PC-9 (cell line): ENCODE measurements at regions not wholly inside any gene's neighbourhood (a gene's known extent, or its start where the extent isn't known, plus 50 kb on each side); places are given as distances from the start of the nearest gene placed in this dataset.

Experiments
- BruUV-seq: library from RNA; stranded (reverse); fragments of 400-500 nt; replicated peaks from 2 replicates; lab custom pipeline; 2021; lab: Mats Ljungman, UMichigan
- CTCF ChIA-PET: fragments of 300-600 bp; sonication (Branson Sonifier 250); formaldehyde crosslinking; loops from one replicate; lab custom pipeline; 2022; ENCODE audit warnings: antibody characterized with exemption; lab: Charles Lee
- POLR2A ChIA-PET: fragments of 300-600 bp; sonication (Branson Sonifier 250); formaldehyde crosslinking; loops from one replicate; lab custom pipeline; 2022; ENCODE audit warnings: antibody characterized with exemption; ENCODE audit not compliant: unreplicated experiment; lab: Charles Lee
- DNase-seq, 2 experiments: peaks; one replicate each; pipeline versions ENCODE4 v3.0.0 to v3.0.0-alpha.2; 2015 to 2022; ENCODE audit warnings: mixed read lengths in 1 of 2
- H2AFZ ChIP-seq: fragments of 200-600 bp; sonication (generic); 2 replicates; pipeline ENCODE4 v1.8.1; 2017; ENCODE audit warnings: antibody characterized with exemption
- H3F3A ChIP-seq: fragments of 200-600 bp; sonication (generic); 2 replicates; pipeline ENCODE4 v1.8.1; 2017; ENCODE audit warnings: antibody characterized with exemption, mild to moderate bottlenecking, low read depth; ENCODE audit not compliant: insufficient read depth
- H3K27ac ChIP-seq: fragments of 200-600 bp; sonication (generic); 2 replicates; pipeline ENCODE4 v1.6.1; 2016; ENCODE audit warnings: mixed run types
- H3K27me3 ChIP-seq: fragments of 200-600 bp; sonication (generic); 2 replicates; pipeline ENCODE4 v1.6.1; 2016; ENCODE audit warnings: low read depth, mixed run types; ENCODE audit not compliant: insufficient read depth
- H3K36me3 ChIP-seq: fragments of 200-600 bp; sonication (generic); 2 replicates; pipeline ENCODE4 v1.6.1; 2016; ENCODE audit warnings: low read depth, mixed run types
- H3K4me1 ChIP-seq: fragments of 200-600 bp; sonication (generic); replicated peaks from 2 replicates; pipeline ENCODE4 v1.6.1; 2016; ENCODE audit warnings: mixed run types; ENCODE audit not compliant: insufficient read depth
- H3K4me2 ChIP-seq: fragments of 200-600 bp; sonication (generic); 2 replicates; pipeline ENCODE4 v1.6.1; 2017; ENCODE audit warnings: mixed run types
- H3K4me3 ChIP-seq: fragments of 200-600 bp; sonication (generic); 2 replicates; pipeline ENCODE4 v1.6.1; 2016; ENCODE audit warnings: mixed run types
- H3K79me2 ChIP-seq: fragments of 200-600 bp; sonication (generic); 2 replicates; pipeline ENCODE4 v1.6.1; 2017; ENCODE audit warnings: low read depth, mixed run types
- H3K9me2 ChIP-seq: fragments of 200-600 bp; sonication (generic); 2 replicates; pipeline ENCODE4 v1.8.1; 2017; ENCODE audit warnings: mild to moderate bottlenecking; ENCODE audit not compliant: insufficient read depth
- H3K9me3 ChIP-seq: fragments of 200-600 bp; sonication (generic); 2 replicates; pipeline ENCODE4 v1.8.1; 2016; ENCODE audit warnings: low read depth; ENCODE audit not compliant: insufficient read depth
- H4K20me1 ChIP-seq: fragments of 200-600 bp; sonication (generic); 2 replicates; pipeline ENCODE4 v1.8.1; 2017; ENCODE audit not compliant: insufficient read depth
- EZH2 ChIP-seq: fragments of 200-600 bp; sonication (generic); IDR thresholded peaks from 2 replicates; pipeline ENCODE4 v1.8.0; 2017; ENCODE audit warnings: antibody characterized with exemption, low read depth
- intact Hi-C: fragments of 100-400 bp; cut with micrococcal nuclease; formaldehyde crosslinking; loops from one replicate; pipeline ENCODE4 v1.10.0; 2022; ENCODE audit not compliant: unreplicated experiment
- TF ChIP-seq, protein P1 (sequence below): fragments of 200-600 bp; sonication (generic); conservative IDR thresholded peaks from 2 replicates; pipeline ENCODE4 v1.6.1; 2017; ENCODE audit warnings: mixed run types, antibody characterized with exemption, mild to moderate bottlenecking, moderate library complexity

DNA sequence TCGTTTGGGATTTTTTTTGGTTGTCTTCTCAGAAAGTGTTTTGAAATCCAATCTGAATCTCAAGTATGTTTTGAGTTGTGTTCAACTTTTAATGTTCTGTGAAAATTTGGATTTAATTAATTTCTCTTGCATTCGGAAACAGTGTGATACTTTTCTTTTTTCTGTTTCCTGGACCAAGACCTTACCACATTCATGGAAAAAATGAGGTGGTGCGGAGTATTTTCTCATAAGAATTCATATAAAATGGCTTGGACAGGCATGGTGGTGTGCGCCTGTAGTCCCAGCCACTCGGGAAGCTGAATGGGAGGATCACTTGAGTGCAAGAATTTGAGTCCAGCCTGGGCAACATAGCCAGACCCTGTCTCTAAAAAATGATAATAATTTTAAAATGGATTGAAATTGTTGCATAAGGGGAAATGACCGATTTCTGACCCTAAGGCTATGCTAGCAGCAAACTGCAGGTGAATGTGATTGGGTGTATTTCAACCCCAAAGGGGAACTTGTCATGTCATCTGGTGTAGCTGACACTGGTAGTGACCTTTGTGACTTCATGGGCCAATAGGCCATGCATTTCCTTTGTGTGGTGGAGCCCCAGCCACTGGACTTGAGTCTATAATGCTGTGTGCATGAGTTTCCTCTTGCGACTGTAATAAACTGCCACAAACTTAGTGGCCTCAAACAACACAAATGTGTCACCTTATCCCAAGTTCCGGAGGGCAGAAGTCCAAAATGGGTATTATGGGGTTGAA lies 123.5 kb upstream of the RFLNA start:
- H3K4me3 ChIP-seq = no peak overlapping the region
- intact Hi-C loops = no loop called here
- no peak for DNase-seq
- no peaks in the 10 kb centered on the region for H3K4me1 ChIP-seq
- no peaks in the 10 kb centered on the region for H3K79me2 ChIP-seq
- no TSS peak for BruUV-seq
- peaks cover 79% of the 10 kb centered on the region for H3K27me3 ChIP-seq
- no peak overlapping the region for H3K27ac ChIP-seq
- no peaks in the 10 kb centered on the region for H3K9me2 ChIP-seq
- no peaks in the 10 kb centered on the region for H4K20me1 ChIP-seq
- no peaks in the 10 kb centered on the region for H3K9me3 ChIP-seq
- H3K4me2 ChIP-seq = no peak overlapping the region
- TF ChIP-seq, protein P1, sequence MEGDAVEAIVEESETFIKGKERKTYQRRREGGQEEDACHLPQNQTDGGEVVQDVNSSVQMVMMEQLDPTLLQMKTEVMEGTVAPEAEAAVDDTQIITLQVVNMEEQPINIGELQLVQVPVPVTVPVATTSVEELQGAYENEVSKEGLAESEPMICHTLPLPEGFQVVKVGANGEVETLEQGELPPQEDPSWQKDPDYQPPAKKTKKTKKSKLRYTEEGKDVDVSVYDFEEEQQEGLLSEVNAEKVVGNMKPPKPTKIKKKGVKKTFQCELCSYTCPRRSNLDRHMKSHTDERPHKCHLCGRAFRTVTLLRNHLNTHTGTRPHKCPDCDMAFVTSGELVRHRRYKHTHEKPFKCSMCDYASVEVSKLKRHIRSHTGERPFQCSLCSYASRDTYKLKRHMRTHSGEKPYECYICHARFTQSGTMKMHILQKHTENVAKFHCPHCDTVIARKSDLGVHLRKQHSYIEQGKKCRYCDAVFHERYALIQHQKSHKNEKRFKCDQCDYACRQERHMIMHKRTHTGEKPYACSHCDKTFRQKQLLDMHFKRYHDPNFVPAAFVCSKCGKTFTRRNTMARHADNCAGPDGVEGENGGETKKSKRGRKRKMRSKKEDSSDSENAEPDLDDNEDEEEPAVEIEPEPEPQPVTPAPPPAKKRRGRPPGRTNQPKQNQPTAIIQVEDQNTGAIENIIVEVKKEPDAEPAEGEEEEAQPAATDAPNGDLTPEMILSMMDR = no peak
- TF ChIP-seq EZH2 = no peak
- no peak overlapping the region for H2AFZ ChIP-seq
- H3K36me3 ChIP-seq = no peaks in the 10 kb centered on the region
- ChIA-PET CTCF (no interaction called here), POLR2A (no interaction called here)
- H3F3A ChIP-seq = no peaks in the 10 kb centered on the region

DNA sequence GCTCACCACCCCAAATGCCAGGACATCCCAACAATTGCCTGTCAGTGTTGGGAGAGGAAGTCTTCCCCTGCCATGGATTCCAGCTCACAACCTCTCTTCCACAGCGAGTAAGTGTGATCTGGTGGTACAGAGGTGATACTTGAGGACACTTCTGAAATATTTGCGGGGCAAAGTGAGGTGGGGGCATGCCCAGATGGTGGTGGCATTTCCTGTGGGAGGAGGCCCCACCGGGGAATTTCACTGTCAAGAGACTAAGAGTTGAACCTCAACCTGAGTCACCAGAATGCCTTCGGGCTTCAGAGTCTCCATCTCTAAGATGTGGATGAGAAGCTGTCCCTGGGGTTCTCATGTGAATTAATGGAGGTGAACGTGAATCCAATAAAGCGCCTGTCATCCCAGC lies 122.3 kb upstream of the RFLNA start:
- Histone ChIP-seq H3K27me3 (peaks cover 79% of the 10 kb centered on the region), H3K27ac (no peak overlapping the region), H3K9me2 (no peaks in the 10 kb centered on the region), H3K4me3 (no peak overlapping the region), H4K20me1 (no peaks in the 10 kb centered on the region), H3F3A (no peaks in the 10 kb centered on the region), H3K4me1 (no peaks in the 10 kb centered on the region), H3K9me3 (no peaks in the 10 kb centered on the region), H3K36me3 (no peaks in the 10 kb centered on the region), H3K4me2 (no peak overlapping the region), H3K79me2 (no peaks in the 10 kb centered on the region), H2AFZ (no peak overlapping the region)
- CTCF ChIA-PET = no interaction called here
- TF ChIP-seq, protein P1 = no peak
- no peak for TF ChIP-seq EZH2
- POLR2A ChIA-PET = no interaction called here
- BruUV-seq = no TSS peak
- DNase-seq = no peak
- intact Hi-C loops = no loop called here

DNA sequence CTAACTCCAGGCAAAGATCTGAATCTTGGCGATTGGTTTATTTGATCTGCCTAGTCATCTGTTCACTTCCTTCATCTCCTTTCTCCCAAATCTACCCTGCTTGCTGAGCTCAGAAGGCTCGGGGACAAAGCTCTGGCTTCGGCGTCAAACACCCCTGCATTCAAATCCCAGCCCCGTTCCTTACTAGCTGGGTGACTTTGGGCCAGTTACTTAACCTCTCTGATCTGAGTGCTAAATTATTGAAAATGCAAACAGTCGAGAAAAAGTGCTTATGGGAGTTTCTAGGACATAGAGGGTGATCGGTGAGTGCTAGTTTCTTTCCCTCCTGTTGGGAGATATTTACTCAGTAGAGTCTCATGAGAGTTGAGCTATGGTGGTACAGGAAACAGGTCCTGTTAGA lies 121.2 kb upstream of the RFLNA start:
- Histone ChIP-seq H3K4me3 (no peak overlapping the region), H4K20me1 (no peaks in the 10 kb centered on the region), H3K9me3 (no peaks in the 10 kb centered on the region), H3K9me2 (no peaks in the 10 kb centered on the region), H3K4me2 (no peak overlapping the region), H3K4me1 (no peaks in the 10 kb centered on the region), H3F3A (no peaks in the 10 kb centered on the region), H3K79me2 (no peaks in the 10 kb centered on the region), H2AFZ (no peak overlapping the region), H3K27ac (no peak overlapping the region), H3K36me3 (no peaks in the 10 kb centered on the region), H3K27me3 (peaks cover 74% of the 10 kb centered on the region)
- POLR2A ChIA-PET = no interaction called here
- CTCF ChIA-PET = no interaction called here
- TF ChIP-seq EZH2 = no peak
- TF ChIP-seq, protein P1 = no peak
- no peak for DNase-seq
- intact Hi-C loops = no loop called here
- BruUV-seq = no TSS peak
